DOHH2 (cell line): ENCODE measurements at regions not wholly inside any gene's neighbourhood (a gene's known extent, or its start where the extent isn't known, plus 50 kb on each side); places are given as distances from the start of the nearest gene placed in this dataset.

Experiments
- H3F3A ChIP-seq: fragments of 200-600 bp; sonication (generic), shearing (Covaris generic); 2 replicates; pipeline ENCODE4 v1.6.0; 2016; ENCODE audit warnings: antibody characterized with exemption, mild to moderate bottlenecking; ENCODE audit not compliant: control insufficient read depth, insufficient read depth
- H3K27ac ChIP-seq: fragments of 200-600 bp; sonication (generic); 2 replicates; pipeline ENCODE4 v1.5.1; 2014; ENCODE audit warnings: low read depth, mild to moderate bottlenecking, low read length, moderate library complexity
- H3K27me3 ChIP-seq: fragments of 200-600 bp; sonication (generic); 2 replicates; pipeline ENCODE4 v1.6.1; 2014; ENCODE audit warnings: mild to moderate bottlenecking, low read length, mixed read lengths; ENCODE audit not compliant: control insufficient read depth
- H3K36me3 ChIP-seq: fragments of 200-600 bp; sonication (generic); 2 replicates; pipeline ENCODE4 v1.6.1; 2014; ENCODE audit warnings: mild to moderate bottlenecking, low read length, moderate library complexity, mixed read lengths; ENCODE audit not compliant: control insufficient read depth
- H3K4me1 ChIP-seq: fragments of 200-600 bp; sonication (generic); 2 replicates; pipeline ENCODE4 v1.6.1; 2014; ENCODE audit warnings: mild to moderate bottlenecking, low read length, mixed read lengths; ENCODE audit not compliant: control insufficient read depth
- H3K4me2 ChIP-seq: fragments of 200-600 bp; sonication (generic); 2 replicates; pipeline ENCODE4 v1.6.0; 2014; ENCODE audit warnings: mild to moderate bottlenecking, low read length, moderate library complexity
- H3K4me3 ChIP-seq: fragments of 200-600 bp; sonication (generic); 2 replicates; pipeline ENCODE4 v1.5.1; 2014; ENCODE audit warnings: mild to moderate bottlenecking, low read length, mixed read lengths
- H3K79me2 ChIP-seq: fragments of 200-600 bp; sonication (generic); 2 replicates; pipeline ENCODE4 v1.6.1; 2014; ENCODE audit warnings: mild to moderate bottlenecking, low read length, mixed read lengths; ENCODE audit not compliant: control insufficient read depth
- H3K9me2 ChIP-seq: fragments of 200-600 bp; sonication (generic); replicated peaks from 2 replicates; pipeline ENCODE4 v1.6.1; 2014; ENCODE audit warnings: mild to moderate bottlenecking, low read length, mixed read lengths; ENCODE audit not compliant: control insufficient read depth
- H3K9me3 ChIP-seq: fragments of 200-600 bp; sonication (generic); 2 replicates; pipeline ENCODE4 v1.6.1; 2014; ENCODE audit warnings: antibody characterized with exemption, low read length, mixed read lengths; ENCODE audit not compliant: control insufficient read depth, insufficient read depth
- H4K20me1 ChIP-seq: fragments of 200-600 bp; sonication (generic); 2 replicates; pipeline ENCODE4 v1.6.0; 2014; ENCODE audit warnings: low read depth, mild to moderate bottlenecking, antibody characterized with exemption, low read length, moderate library complexity; ENCODE audit not compliant: control insufficient read depth, insufficient read depth
- CTCF ChIP-seq: fragments of 200-600 bp; sonication (generic); IDR thresholded peaks from one replicate; pipeline ENCODE4 v1.5.1; 2014; ENCODE audit warnings: antibody characterized with exemption, mild to moderate bottlenecking, low read depth, low read length; ENCODE audit not compliant: poor library complexity, severe bottlenecking
- EZH2phosphoT487 ChIP-seq: fragments of 200-600 bp; sonication (generic); IDR thresholded peaks from 2 replicates; pipeline ENCODE4 v1.6.1; 2017; ENCODE audit warnings: borderline replicate concordance, mild to moderate bottlenecking, antibody characterized with exemption, low read length, moderate library complexity, mixed read lengths

- H3K9me2 ChIP-seq = no peaks in the 10 kb centered on the region
- no peaks in the 10 kb centered on the region for H3K9me3 ChIP-seq
- no peak overlapping the region for H3K4me3 ChIP-seq
- H3K79me2 ChIP-seq = no peaks in the 10 kb centered on the region
- H3K4me1 ChIP-seq = no peaks in the 10 kb centered on the region
- TF ChIP-seq EZH2phosphoT487 (no peak), CTCF (no peak)
- H3F3A ChIP-seq = no peaks in the 10 kb centered on the region
- no peaks in the 10 kb centered on the region for H4K20me1 ChIP-seq
- H3K4me2 ChIP-seq = no peak overlapping the region
- H3K36me3 ChIP-seq = no peaks in the 10 kb centered on the region
- H3K27ac ChIP-seq = no peak overlapping the region
- no peaks in the 10 kb centered on the region for H3K27me3 ChIP-seq
These were observed 794.3 kb downstream of the LIG4 start for GRCh38 chr13:107421028-107421427.

- Histone ChIP-seq H3K9me2 (no peaks in the 10 kb centered on the region), H4K20me1 (no peaks in the 10 kb centered on the region), H3K4me2 (no peak overlapping the region), H3K27ac (no peak overlapping the region), H3K4me1 (no peaks in the 10 kb centered on the region), H3F3A (no peaks in the 10 kb centered on the region), H3K4me3 (no peak overlapping the region), H3K36me3 (no peaks in the 10 kb centered on the region), H3K27me3 (no peaks in the 10 kb centered on the region), H3K9me3 (no peaks in the 10 kb centered on the region), H3K79me2 (no peaks in the 10 kb centered on the region)
- no peak for TF ChIP-seq CTCF
- no peak for TF ChIP-seq EZH2phosphoT487
These were observed 802.3 kb downstream of the LIG4 start for GRCh38 chr13:107413005-107413404.

- Histone ChIP-seq H3K27ac (no peak overlapping the region), H3K79me2 (no peaks in the 10 kb centered on the region), H3K4me3 (no peak overlapping the region), H3K27me3 (no peaks in the 10 kb centered on the region), H3K9me3 (no peaks in the 10 kb centered on the region), H4K20me1 (no peaks in the 10 kb centered on the region), H3K4me1 (no peaks in the 10 kb centered on the region), H3K9me2 (no peaks in the 10 kb centered on the region), H3F3A (no peaks in the 10 kb centered on the region), H3K4me2 (no peak overlapping the region), H3K36me3 (no peaks in the 10 kb centered on the region)
- TF ChIP-seq EZH2phosphoT487 (no peak), CTCF (no peak)
These were observed 808.3 kb downstream of the LIG4 start for GRCh38 chr13:107407074-107407473.
